HG02759 (cell line): ENCODE measurements at regions not wholly inside any gene's neighbourhood (a gene's known extent, or its start where the extent isn't known, plus 50 kb on each side); places are given as distances from the start of the nearest gene placed in this dataset.
"Not testable (repeated sequence)": the region's sequence is repeated elsewhere in the genome, so short reads cannot be mapped to it uniquely, and the experiment has no call there.

ENCODE experiments used
- ATAC-seq: cut with Tn5 transposase; IDR thresholded peaks from one replicate; pipeline ENCODE4 v1.9.1; 2021; ENCODE audit warnings: mild to moderate bottlenecking, moderate library complexity; ENCODE audit not compliant: unreplicated experiment

DNA sequence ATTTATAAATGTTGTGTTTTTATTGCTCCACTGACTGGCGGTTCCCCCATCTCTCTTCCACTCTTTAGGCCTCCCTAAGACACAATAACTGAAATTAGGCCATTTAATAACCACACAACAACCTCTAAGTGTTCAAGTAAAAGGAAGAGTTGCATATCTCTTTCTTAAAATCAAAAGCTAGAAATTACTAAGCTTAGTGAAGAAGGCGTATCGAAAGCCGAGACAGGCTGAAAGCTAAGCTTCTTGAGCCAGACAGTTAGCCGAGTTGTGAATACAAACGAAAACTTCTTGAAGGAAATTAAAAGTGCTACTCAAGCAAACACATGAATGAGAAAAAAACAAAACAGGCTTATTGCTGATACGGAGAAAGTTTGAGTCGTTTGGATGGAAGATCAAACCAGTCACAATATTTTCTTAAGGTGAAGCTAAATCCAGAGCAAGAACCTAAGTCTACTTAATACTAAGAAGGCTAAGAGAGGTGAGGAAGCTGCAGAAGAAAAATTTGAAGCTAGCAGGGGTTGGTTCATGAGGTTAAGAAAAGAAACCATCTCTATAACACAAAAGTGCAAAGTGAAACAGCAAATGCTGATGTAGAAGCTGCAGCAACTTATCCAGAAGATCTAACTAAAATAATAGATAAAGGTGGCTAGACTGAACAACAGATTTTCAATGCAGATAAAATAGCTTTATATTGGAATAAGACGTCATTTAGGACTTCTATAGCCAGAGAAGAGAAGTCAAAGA, 194.0 kb upstream of the TTC29 start:
- ATAC-seq, result no peak

DNA sequence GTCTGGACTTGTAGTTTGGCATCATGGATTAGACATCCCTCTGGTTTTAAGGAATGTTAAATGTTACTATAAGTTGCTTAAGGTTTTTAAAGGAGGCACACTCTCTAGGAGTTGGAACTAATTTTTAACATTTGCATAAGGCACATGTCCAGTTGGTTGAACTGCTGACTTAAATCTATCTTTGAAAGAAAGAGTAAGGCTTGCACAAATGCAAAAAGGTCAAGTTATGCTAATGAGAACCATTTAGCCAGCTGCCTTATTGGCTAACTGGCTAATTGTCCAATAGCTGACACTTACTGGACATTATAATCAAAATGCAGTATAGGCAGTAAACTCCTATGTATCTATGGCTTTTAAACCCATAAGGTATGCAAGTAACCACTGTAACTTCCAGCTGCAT, 206.1 kb upstream of the TTC29 start:
- ATAC-seq, result no peak

DNA sequence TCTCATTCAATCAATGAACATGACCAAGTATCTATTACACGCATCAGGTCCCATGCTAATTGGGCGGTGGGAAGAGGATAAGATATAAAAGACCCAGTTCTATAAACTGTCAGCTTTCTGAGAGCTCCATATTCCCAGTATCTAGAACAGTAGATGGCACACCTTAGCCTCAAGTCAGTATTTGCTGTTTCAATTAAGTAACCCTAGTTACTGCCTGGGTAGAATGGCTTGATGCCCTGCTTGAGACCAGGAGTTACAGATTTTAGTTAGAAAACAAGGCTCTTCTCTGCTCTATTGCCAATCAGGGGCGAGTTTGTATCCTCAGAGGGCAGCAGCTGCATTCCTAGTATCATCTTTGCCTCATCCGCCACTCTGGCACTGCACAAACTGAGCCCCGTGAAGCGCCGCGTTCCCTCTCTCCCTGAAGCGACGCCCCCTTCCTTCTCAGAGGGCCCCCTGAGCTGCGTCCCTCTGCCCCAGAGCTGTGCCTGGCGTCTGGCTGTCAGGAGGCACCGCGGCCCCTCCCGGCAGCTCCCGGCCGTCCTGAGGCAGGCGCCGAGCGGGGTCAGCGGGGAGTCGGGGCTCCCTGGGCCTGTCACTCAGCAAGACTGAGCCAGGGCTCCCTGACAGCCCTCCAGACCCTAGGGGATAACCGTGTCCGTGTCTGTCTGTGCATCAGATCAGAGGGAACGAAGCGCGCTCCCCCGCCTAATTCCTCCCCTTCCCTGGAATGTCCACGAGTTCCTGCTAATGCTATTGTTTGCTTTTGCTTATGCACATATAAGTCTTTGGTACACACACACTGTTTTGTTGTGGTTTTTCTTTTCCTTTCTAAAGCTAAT, 212.4 kb upstream of the TTC29 start:
- ATAC-seq, result no peak

DNA sequence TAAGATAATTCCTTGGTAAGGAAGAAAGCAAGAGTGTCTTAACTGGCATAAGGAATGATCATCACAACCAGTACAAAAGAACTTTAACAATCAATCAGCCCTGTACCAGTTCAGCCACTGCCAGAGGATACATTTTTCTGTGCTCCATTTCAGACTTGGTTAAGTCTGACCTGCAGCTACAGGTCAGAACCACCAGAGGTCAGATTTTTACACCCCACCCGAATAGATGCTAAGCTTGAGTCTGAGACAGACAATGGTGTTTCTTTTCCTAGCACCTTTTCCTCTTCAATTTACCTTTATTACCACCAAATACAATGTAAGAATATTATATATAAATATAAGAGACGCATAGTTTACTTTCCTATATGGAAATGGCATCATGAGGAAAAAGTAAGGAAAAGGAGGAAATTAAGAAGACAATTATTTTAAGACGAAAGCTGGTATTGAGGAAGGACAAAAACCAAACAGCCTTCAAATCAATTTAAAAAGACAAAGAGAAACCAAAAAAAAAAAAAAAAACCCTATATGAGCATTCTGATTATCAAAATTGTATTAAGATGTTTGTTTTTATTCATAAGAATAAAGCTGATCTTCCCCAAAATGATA, 215.3 kb upstream of the TTC29 start:
- peak; percentile 87 for ATAC-seq

DNA sequence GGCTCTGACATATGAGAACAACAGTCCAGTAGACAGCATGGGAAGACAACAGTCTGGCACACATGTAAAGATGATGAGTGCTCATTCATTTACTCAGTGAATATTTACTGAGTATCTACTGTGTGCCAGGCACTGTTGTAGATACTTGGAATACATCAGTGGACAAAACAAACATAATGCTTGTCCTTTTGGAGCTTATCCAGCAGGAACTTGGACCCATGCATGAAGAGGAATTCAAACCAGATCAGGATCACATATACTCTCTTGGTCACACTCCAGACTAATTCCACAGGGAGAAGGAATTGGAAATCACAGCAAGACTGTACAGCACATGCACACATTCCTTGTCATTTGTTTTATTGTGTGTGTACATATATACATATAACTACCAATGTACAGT, 217.6 kb upstream of the TTC29 start:
- no peak for ATAC-seq

DNA sequence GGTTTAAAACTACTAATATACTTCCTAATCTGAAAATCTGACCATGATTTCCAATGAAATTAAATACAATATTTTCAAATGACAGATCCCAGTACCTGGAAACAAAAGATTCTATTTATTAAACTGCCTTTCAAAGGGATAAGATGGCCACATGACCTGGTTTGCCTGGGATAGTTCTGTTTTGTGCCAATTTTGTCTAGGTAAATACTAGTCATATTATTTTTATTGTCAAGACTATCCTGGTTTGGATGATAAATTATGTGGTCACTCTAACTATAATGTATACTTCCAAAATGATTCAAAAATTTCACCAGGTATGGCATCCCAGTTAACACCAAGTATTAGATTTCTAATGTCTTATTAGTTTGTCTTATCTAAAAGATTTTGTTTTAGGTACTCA, 222.5 kb upstream of the TTC29 start:
- ATAC-seq, result not testable (repeated sequence)

DNA sequence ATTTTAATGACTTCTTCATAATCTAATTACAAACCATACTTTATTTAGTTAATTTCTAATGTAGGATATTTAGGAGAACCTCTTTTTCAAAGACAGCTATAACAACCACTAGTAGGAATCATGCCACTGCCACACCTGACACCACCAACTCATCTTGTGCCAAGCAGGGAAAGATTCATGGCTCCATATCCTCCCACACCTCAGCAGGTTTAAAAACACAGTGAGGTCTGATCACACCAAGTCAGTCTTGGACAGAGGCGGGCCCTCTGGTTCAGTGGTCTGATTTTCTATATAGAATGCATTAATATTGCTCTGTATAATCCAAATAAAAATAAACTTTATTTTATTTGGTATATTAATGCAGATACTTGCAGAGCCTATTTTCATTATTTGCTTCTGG, 227.7 kb upstream of the TTC29 start:
- ATAC-seq, result no peak

DNA sequence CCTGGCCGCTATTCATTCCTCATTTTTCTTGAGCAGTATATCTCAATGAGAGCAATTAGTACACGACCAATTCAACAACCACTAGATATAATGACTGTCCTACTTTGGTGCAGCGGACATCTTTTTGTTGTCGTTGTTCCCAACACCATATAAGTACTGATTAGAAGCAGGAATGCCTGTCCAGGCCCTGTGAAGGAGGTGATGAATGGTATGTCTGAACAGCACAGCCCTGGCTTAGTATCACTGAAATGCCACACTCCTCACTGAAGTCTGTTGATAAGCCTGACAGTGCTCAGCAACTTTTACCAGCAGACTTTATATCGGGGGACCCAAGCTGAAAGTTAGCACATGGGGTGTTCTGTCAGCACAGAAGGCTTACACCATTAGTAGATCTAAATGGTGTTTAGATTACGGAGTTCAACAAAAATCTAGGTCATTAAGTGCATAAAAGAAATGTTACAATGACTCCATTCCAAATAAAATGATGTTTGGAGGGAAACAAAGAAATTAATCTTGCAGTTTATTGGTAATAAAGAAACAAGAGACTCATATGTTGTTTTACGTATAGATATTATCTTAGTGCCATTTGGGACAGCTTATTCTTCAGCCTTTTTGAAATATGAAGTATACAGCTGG, 228.3 kb upstream of the TTC29 start:
- ATAC-seq, result no peak

DNA sequence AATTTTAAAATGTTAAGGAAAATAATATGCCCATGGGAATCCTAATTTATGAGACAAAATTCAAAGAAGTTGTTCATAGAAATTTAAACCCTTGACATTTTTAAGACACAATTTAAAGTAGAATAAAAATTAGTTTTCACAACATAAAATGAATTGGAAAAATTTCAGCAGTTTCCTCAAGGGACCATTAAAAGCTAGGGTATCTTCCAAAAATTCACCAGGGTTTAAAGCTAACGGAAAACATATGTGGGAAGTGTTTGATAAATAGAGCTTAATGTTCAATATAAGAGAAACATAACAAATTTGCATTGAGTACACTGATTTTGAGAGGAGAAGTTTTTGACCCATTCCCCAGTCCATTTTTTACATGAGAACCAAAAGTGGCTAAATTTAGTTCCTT, 228.9 kb upstream of the TTC29 start:
- no peak for ATAC-seq

DNA sequence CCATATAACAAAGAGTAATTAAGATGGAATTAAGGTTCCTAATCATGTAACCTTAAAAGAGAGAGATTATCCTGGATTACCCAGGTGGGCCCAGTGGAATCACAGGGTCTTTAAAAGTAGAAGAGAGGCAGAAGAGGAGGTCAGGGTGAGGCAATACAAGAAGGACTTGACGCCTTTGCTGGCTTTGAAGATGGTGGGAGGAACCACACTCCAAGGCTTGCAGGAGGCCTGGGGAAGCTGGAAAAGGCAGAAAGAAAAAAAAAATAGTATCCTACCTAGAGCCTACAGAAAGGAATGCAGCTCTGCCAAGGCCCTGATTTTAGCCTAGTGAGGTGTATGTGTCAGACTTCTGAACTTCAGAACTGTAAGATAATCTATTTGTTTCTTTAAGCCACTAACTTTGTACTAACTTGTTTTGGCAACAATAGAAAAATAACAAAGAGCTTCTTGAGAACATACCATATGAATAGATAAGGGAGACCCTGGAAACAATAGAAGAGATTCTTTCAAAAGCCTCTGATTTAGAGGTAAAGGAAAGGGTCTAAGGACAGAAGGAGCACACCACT, 229.9 kb upstream of the TTC29 start:
- no peak for ATAC-seq

DNA sequence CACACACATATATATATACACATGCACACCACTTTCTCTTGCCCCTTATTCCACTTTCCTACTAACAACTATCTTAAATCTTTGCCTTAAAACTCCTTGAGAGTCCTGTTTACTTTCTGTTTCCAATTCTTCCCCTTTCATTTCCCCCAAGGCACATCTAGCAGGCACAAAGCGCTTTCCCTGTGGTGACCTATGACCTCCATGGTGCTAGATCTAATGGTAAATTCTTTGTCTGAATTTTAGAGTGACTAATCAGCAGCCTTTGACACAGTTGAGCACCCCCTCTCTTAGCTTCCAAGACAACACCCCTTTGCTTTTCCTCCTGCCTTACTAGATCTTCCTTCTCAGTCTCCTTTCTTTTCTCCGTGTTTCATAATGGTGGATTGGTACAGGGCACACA, 236.4 kb upstream of the TTC29 start:
- no peak for ATAC-seq

DNA sequence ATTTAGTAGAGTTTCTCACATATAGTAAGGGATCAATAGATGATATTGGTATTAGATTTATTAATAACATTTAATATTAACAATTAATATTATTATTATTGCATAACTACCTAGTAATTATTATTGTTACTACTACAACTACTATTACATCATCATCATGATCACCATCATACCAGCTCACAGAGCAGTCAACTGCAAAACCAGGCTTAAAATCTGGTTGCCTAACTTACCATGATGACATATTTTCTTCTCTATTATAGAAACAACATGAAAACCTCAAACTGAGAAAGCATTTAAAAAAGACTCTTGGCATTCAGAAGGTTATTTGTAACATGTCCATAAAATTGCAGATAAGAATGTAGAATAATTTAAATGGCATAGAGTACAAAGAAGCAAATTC, 247.0 kb upstream of the TTC29 start:
- no peak for ATAC-seq

DNA sequence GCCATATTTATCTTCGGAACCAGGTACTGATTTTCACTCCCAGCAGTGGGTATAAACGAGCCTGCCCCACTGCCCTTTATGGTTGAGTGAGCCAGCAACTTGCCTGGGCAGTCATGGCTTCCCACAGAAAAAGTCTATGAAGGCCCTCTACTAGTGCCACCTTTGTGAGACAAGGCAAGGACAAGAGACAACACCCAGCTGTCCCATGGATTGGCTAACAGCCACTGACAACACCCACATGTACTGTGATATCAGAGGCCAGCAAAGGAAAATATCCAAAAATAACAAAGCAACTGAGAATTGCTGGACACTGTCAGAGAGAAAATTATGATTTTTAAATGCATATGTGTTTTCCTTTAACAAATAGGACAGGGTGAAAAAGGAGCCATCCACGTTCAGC, 248.4 kb upstream of the TTC29 start:
- no peak for ATAC-seq

DNA sequence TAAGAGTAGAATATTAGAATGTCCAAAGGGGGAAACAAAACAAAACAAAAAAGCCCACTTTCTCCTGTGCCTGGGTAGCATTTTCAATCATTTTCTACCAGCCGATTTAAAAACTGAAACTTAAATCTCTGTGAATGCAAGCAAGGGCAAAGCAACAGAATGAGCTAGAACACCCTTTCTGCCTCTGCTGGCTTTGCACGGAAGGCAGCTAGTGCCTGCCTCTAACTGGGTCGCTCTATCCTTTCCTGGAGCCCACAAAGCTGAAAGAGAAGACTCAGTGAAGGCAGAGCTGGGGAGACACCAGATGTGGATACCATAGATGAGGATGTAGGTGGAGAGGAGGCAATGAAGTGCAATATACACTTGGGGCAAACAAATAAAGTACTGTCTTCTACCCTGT, 248.9 kb upstream of the TTC29 start:
- ATAC-seq, result no peak

DNA sequence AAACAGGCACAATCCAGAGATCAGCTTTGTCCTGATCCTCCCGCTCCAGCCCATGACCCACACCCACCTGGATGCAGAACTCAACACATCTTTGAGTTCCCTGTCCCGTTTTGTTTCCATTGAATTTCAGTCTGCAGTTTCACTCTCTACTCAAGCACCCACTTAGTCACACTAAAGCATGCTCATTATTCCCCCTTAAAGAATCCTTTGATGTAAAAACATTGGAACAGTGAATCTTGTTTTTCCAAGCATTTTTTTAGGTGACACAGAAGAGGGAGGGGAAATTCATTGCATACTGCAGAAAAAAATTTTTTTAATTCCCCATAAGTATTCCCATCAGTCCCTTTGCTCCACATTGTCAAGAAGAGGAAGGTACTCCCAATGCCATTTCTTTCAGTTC, 249.7 kb upstream of the TTC29 start:
- ATAC-seq, result no peak

DNA sequence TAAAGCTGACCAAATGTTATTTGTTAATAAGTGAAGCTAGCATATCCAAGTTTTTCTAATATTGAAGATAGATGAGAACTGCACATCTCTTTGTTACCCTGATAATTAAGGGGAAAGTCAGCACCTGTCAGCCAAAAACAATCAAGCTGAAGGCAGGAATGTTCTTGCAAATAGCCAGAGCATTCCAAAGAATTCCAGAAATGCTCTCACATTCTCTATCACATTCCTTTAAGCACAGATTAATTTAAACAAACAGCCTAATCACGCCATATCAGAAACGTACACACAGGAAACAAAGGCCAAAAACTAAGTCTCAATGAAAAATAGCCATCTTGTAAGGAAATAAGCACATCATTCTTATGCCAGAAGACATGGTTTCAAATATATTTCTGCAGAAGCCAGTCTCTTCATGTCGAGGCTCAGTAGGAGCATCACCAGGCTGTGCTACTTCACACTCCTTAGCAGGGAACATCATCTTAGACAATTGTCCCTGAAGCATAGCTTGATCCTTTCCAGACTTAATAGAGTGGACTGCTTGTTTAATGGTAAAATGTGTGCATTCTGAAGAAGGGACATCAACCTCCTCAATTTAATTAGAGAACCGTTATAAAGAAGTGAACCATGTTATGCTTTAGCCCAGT, 252.9 kb upstream of the TTC29 start:
- ATAC-seq, result no peak

DNA sequence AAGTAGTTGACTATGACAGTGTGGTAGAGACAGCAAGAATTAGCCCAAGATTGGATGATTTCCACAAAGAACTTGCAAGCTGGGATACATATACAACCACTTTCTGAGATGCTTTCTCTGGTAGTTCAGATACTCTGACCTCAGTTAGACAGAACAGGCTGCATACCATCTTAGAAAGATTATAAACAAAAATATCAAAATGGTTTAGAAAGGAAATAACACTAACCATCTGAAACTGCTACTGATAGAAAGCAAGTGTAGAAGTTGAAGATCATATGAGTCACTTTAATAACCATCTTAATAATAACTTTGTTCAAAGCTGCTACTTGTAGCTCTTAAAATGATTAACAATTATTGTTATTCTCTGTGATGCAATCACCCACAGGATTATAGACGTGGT, 255.4 kb upstream of the TTC29 start:
- ATAC-seq, result no peak

DNA sequence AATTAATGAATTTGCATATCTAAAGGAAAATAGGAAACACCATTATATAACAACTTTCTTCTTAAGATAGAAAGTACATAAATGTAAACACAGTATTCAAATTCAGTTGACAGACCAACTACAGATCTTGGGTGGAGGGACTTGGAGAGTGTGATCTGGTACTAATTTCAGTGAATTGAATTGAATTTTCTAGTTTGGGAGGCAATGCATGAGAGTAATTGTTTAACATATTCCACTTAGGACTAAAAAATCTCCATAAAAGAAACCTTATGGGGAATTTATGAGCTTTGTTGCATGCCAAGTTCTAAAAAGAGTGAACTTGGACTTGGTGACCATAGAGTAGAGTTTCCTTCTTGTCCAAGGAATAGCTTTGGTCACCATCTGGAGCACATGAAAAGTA, 261.1 kb upstream of the TTC29 start:
- ATAC-seq, result no peak

DNA sequence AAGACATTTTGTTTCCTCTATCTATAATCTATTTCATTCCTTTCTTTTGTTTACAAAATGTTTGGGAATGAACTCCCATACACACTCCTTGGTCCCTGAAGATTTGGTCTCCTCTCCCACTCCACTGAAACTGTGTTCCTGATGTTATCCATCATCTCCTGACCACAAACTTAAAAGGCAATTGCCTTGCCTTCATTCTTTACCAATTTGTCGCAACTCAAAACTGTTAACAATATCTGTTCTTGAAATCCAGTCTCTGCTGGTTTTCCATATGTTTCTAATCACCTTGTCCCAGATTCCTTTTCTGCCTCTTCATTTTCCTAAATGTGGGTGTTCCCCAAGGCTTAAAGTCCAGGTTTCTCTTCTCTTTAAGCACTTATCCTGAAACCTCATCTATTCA, 262.2 kb upstream of the TTC29 start:
- ATAC-seq, result no peak

DNA sequence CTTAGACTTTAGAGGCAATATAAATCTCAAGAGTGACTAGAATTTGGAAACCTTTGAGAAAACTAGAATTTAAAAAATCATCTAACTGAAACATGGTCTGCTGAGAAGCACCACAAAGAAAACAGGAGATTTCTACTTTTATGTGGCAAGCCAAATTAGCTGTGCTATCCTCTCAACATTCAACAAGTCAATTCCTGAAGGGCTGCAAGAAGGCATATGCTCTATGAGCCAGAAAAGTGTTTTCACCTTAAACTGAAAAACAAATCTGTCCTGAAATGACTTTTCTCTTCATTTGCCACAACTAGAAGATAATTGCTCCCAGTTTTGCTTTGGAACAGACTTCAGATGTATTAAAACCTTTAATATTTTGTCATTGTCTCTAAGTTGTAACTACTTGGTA, 263.2 kb upstream of the EDNRA start:
- ATAC-seq, result no peak

DNA sequence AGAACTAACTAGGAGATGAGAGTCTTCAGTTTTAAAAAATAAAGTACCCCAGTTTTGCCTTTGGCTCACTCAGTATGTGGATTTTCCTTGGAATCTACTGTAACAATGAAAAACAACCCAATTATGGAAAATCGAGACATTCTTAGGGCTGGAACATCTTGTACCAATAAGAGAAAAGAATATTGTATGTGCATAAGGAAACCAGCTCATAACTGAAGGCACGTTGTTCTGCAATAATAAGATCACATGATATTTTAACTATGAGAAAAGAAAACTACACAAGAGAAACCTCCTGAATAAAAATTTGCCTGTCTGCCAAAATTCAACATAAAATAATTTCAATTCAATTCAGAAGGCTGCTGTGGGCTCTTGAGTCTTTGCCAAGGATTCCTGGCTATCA, 261.8 kb upstream of the EDNRA start:
- no peak for ATAC-seq
